Upper lobe of right lung (tissue), 1 donor: ENCODE measurements at regions not wholly inside any gene's neighbourhood (a gene's known extent, or its start where the extent isn't known, plus 50 kb on each side); places are given as distances from the start of the nearest gene placed in this dataset.

Experiments used
- ATAC-seq: fragments of 200-7000 bp; cut with Tn5 transposase; one replicate; pipeline ENCODE4 v1.9.1; 2020; ENCODE audit warnings: mild to moderate bottlenecking, moderate library complexity
- DNase-seq: peaks from one replicate; pipeline ENCODE4 v3.0.0-alpha.2; 2020
- H3K27ac ChIP-seq: fragments of 200-600 bp; one replicate; pipeline ENCODE4 v1.8.0; 2022
- H3K27me3 ChIP-seq: fragments of 200-600 bp; one replicate; pipeline ENCODE4 v1.8.0; 2022; ENCODE audit warnings: mild to moderate bottlenecking
- H3K36me3 ChIP-seq: fragments of 200-600 bp; one replicate; pipeline ENCODE4 v1.8.0; 2022
- H3K4me1 ChIP-seq: fragments of 200-600 bp; one replicate; pipeline ENCODE4 v1.8.0; 2022
- H3K4me3 ChIP-seq: fragments of 200-600 bp; one replicate; pipeline ENCODE4 v1.8.0; 2022; ENCODE audit warnings: mild to moderate bottlenecking
- H3K9me3 ChIP-seq: fragments of 200-600 bp; one replicate; pipeline ENCODE4 v1.8.0; 2022
- CTCF ChIP-seq: fragments of 200-600 bp; IDR thresholded peaks from one replicate; pipeline ENCODE4 v1.8.0; 2022; ENCODE audit warnings: antibody characterized with exemption
- intact Hi-C: fragments of 100-400 bp; cut with DNase I; formaldehyde crosslinking; loops from one replicate; pipeline ENCODE4 v1.11.0; 2022
- donor health status: DM: no; HTN: yes; CAD: no; lungs with severe emphysema.

GRCh38 chr4:131113704-131114103 lies 2017.8 kb downstream of the C4orf33 start:
- TF ChIP-seq CTCF: no peak

GRCh38 chr4:131119661-131120060 lies 2023.7 kb downstream of the C4orf33 start:
- no peak for TF ChIP-seq CTCF
- no peaks in the 10 kb centered on the region for H3K36me3 ChIP-seq
- H3K27ac ChIP-seq: no peak overlapping the region
- H3K4me3 ChIP-seq: no peak overlapping the region
- ATAC-seq (no peak), DNase-seq (no peak)
- H3K9me3 ChIP-seq: no peaks in the 10 kb centered on the region
- no peaks in the 10 kb centered on the region for H3K27me3 ChIP-seq
- intact Hi-C loops: no loop called here
- H3K4me1 ChIP-seq: no peaks in the 10 kb centered on the region

More at GRCh38 chr4:131113704-131114103, 2017.8 kb downstream of the C4orf33 start:
- no peak overlapping the region for H3K4me3 ChIP-seq
- intact Hi-C loops: no loop called here
- no peaks in the 10 kb centered on the region for H3K36me3 ChIP-seq
- H3K9me3 ChIP-seq: no peaks in the 10 kb centered on the region
- no peaks in the 10 kb centered on the region for H3K4me1 ChIP-seq
- ATAC-seq (no peak), DNase-seq (no peak)
- no peaks in the 10 kb centered on the region for H3K27me3 ChIP-seq
- H3K27ac ChIP-seq: no peak overlapping the region

GRCh38 chr4:131137196-131137595 lies 2011.9 kb upstream of the PCDH10 start:
- H3K9me3 ChIP-seq: no peaks in the 10 kb centered on the region
- H3K4me1 ChIP-seq: no peaks in the 10 kb centered on the region
- intact Hi-C loops: no loop called here
- H3K27me3 ChIP-seq: no peaks in the 10 kb centered on the region
- no peak overlapping the region for H3K27ac ChIP-seq
- TF ChIP-seq CTCF: no peak
- H3K4me3 ChIP-seq: no peak overlapping the region
- DNase-seq: no peak
- H3K36me3 ChIP-seq: no peaks in the 10 kb centered on the region
- ATAC-seq: no peak

- intact Hi-C loops: no loop called here
- DNase-seq (no peak), ATAC-seq (no peak)
- Histone ChIP-seq H3K9me3 (no peaks in the 10 kb centered on the region), H3K27me3 (no peaks in the 10 kb centered on the region), H3K4me3 (no peak overlapping the region), H3K36me3 (no peaks in the 10 kb centered on the region), H3K4me1 (no peaks in the 10 kb centered on the region), H3K27ac (no peak overlapping the region)
- no peak for TF ChIP-seq CTCF
Observed at GRCh38 chr4:131159261-131159660, 1989.8 kb upstream of the PCDH10 start.

GRCh38 chr4:131192318-131192717 lies 1956.8 kb upstream of the PCDH10 start:
- DNase-seq (no peak), ATAC-seq (no peak)
- no peaks in the 10 kb centered on the region for H3K9me3 ChIP-seq

More at GRCh38 chr4:131192318-131192717, 1956.8 kb upstream of the PCDH10 start:
- H3K4me3 ChIP-seq: no peak overlapping the region
- no peaks in the 10 kb centered on the region for H3K36me3 ChIP-seq
- no peak for TF ChIP-seq CTCF
- no peak overlapping the region for H3K27ac ChIP-seq
- no peaks in the 10 kb centered on the region for H3K4me1 ChIP-seq
- intact Hi-C loops: no loop called here
- no peaks in the 10 kb centered on the region for H3K27me3 ChIP-seq
